ENCODE measurements at regions not wholly inside any gene's neighbourhood (a gene's known extent, or its start where the extent isn't known, plus 50 kb on each side); places are given as distances from the start of the nearest gene placed in this dataset.

GRCh38 chrX:30992381-30992904, 79.4 kb downstream of the FTHL17 start:
- DNase-seq (ENCODE audit: low read depth, low spot score), result no peak
- H3K4me3 ChIP-seq (ENCODE audit: low read depth, low read length), result no peak overlapping the region
- ChIA-PET POLR2A (no interaction called here), CTCF (no interaction called here)
- TF ChIP-seq CTCF (IDR thresholded peaks at IDR 0.05; ENCODE audit: insufficient read depth, low read length, missing control alignments), result no peak

- DNase-seq (ENCODE audit: low read depth, low spot score), result no peak
- POLR2A ChIA-PET, result no interaction called here
Observed at GRCh38 chrX:30990361-30990760, 81.5 kb downstream of the FTHL17 start.

GRCh38 chrX:30982467-30982866, 89.4 kb downstream of the FTHL17 start:
- no peak for TF ChIP-seq CTCF (IDR thresholded peaks at IDR 0.05; ENCODE audit: insufficient read depth, low read length, missing control alignments)
- no peak for DNase-seq (ENCODE audit: low read depth, low spot score)
- CTCF ChIA-PET, result no interaction called here

More at GRCh38 chrX:30990361-30990760, 81.5 kb downstream of the FTHL17 start:
- CTCF ChIA-PET, result no interaction called here
- H3K4me3 ChIP-seq (ENCODE audit: low read depth, low read length), result no peak overlapping the region
- no peak for TF ChIP-seq CTCF (IDR thresholded peaks at IDR 0.05; ENCODE audit: insufficient read depth, low read length, missing control alignments)

GRCh38 chrX:30981968-30982367, 89.9 kb downstream of the FTHL17 start:
- ChIA-PET CTCF (interaction anchor here (0.6 kb wide), 1 partner anchor 245 kb away, joined by 3 read pairs; no protein-coding TSS in a partner anchor), POLR2A (no interaction called here)
- no peak for DNase-seq (ENCODE audit: low read depth, low spot score)
- no peak overlapping the region for H3K4me3 ChIP-seq (ENCODE audit: low read depth, low read length)
- no peak for TF ChIP-seq CTCF (IDR thresholded peaks at IDR 0.05; ENCODE audit: insufficient read depth, low read length, missing control alignments)

More at GRCh38 chrX:30982467-30982866, 89.4 kb downstream of the FTHL17 start:
- POLR2A ChIA-PET, result no interaction called here
- H3K4me3 ChIP-seq (ENCODE audit: low read depth, low read length), result no peak overlapping the region

- ChIA-PET POLR2A (no interaction called here), CTCF (no interaction called here)
- no peak for DNase-seq (ENCODE audit: low read depth, low spot score)
- no peak overlapping the region for H3K4me3 ChIP-seq (ENCODE audit: low read depth, low read length)
- no peak for TF ChIP-seq CTCF (IDR thresholded peaks at IDR 0.05; ENCODE audit: insufficient read depth, low read length, missing control alignments)
Observed at GRCh38 chrX:30979271-30979670, 90.2 kb upstream of the TAB3 start.

GRCh38 chrX:30975467-30975866, 86.4 kb upstream of the TAB3 start:
- ChIA-PET CTCF (no interaction called here), POLR2A (no interaction called here)
- no peak for DNase-seq (ENCODE audit: low read depth, low spot score)
- no peak overlapping the region for H3K4me3 ChIP-seq (ENCODE audit: low read depth, low read length)
- TF ChIP-seq CTCF (IDR thresholded peaks at IDR 0.05; ENCODE audit: insufficient read depth, low read length, missing control alignments), result no peak

All from AG04449 (cell line).